Sigmoid colon (tissue), 4 donors: ENCODE measurements at regions not wholly inside any gene's neighbourhood (a gene's known extent, or its start where the extent isn't known, plus 50 kb on each side); places are given as distances from the start of the nearest gene placed in this dataset.

Source experiments
- CTCF ChIP-seq, 4 experiments: fragments of 450-650 bp in 3 of 4; fragments of 200-600 bp in 1 of 4; IDR thresholded peaks; one replicate each; pipeline ENCODE4 v1.5.1; 2016 to 2019; ENCODE audit warnings: antibody characterized with exemption in 4 of 4, mild to moderate bottlenecking in 3 of 4, moderate library complexity in 2 of 4
- POLR2AphosphoS5 ChIP-seq, 4 donors: sonication (generic); formaldehyde crosslinking; IDR thresholded peaks; one replicate each; pipeline ENCODE4 v1.6.1; 2017; ENCODE audit warnings: antibody characterized with exemption in 4 of 4

GRCh38 chr11:24373516-24373915 is 123.3 kb upstream of the LUZP2 start:
- TF ChIP-seq CTCF (IDR thresholded peaks at IDR 0.05) (no peak), POLR2AphosphoS5 (IDR thresholded peaks at IDR 0.05) (no peak)
